WI38 (cell line): ENCODE measurements at regions not wholly inside any gene's neighbourhood (a gene's known extent, or its start where the extent isn't known, plus 50 kb on each side); places are given as distances from the start of the nearest gene placed in this dataset.

Source experiments
- H3K4me3 ChIP-seq: 2 replicates; pipeline ENCODE4 v1.5.1; 2011; ENCODE audit warnings: low read depth, mild to moderate bottlenecking, control low read depth, low read length
- CTCF ChIP-seq: IDR thresholded peaks from 2 replicates; pipeline ENCODE4 v1.5.1; 2012; ENCODE audit warnings: low read depth, mild to moderate bottlenecking, control low read depth, low read length

GRCh38 chr7:41878309-41879295, 175.7 kb upstream of the INHBA start:
- no peak overlapping the region for H3K4me3 ChIP-seq
- TF ChIP-seq CTCF: no peak

DNA sequence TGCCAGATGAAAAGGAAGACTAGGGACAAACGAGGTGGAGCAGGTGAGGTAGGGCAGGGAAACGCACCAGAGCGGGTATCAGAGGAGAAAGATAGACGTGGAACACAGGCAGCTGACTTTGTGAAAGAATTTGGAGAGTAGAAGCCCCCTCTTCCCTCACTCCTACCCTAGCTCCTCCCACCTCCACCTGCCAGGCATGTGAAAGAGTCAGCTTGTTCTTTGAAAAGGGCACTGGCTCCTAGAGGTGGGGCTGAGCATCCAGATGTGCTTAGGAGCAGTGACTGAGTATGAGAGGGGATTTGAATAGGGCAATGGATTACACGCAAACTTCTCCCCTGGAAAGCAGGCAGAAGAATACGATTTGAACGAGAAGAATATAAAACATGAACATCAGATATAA, 174.2 kb upstream of the INHBA start:
- TF ChIP-seq CTCF: no peak
- H3K4me3 ChIP-seq: no peak overlapping the region

DNA sequence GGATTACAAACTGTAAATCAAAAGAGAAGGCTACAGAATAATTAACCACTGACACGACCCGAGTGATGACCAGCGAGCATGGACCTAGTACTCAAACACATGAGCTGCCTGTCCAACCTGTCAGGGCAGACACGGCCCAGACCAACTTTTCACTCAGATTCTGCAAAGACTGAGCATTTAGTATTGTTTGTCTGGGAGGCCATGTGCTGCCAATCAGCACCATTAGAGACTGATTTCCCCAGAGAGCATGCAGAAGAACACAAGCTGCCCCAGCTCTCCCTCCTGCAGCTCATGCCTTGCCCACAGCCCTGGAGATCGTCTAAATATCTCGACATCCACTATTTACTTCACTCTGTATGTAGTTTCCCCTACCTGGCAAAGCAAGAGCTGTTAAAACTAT, 172.6 kb upstream of the INHBA start:
- no peak overlapping the region for H3K4me3 ChIP-seq
- TF ChIP-seq CTCF: no peak

DNA sequence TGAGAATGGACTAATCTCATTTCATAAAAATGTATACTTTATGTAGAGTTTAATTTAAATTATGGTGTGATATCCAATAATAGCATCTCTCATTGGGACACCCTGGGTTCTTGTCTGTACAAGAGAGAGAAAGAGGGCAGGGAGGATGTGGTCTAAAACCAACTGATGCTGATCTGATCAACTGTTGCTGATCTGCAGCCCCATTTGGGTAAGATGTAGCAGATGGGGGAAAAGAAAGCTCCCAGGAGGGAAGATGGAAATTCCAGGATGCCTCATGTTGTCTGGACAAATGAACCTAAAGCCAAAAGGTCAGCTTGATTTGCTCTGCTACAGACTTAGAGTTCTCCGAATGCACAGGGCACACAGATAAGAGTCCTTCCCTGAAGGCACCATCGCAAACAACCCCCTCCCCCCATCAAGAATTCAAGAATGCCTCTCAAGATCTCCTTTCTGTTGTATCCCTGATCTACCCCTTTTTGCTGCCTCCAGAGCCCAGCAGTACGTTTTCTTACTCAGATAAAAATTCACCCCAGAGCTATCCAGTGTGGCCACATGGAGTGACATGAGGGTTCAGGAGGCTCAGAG, 171.4 kb upstream of the INHBA start:
- TF ChIP-seq CTCF: no peak
- no peak overlapping the region for H3K4me3 ChIP-seq

DNA sequence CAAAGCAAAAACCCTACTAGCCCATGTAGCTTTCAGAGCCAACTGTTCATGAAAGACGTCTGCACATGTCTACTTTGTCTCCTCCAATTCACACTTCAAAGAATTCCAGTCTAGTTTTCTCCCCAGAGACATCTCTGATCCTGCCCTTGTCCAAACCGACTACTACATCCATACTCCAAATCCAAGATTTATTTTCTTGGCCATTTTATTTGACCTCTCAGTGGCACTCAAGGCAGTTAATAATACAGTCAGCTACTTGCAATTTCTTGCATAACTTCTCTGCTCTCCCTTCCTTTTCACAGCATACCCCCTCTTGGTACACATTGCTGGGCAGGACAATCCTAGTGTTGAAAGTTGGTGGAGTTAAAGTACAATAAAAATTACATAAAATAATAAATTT, 170.9 kb upstream of the INHBA start:
- TF ChIP-seq CTCF: no peak
- H3K4me3 ChIP-seq: no peak overlapping the region

- no peak for TF ChIP-seq CTCF
Observed at GRCh38 chr7:41872966-41873365, 170.1 kb upstream of the INHBA start.

More at GRCh38 chr7:41872966-41873365, 170.1 kb upstream of the INHBA start:
- H3K4me3 ChIP-seq: no peak overlapping the region
